Stimulated activated CD4-positive, alpha-beta T cell treated with anti-CD3 and anti-CD28 coated beads, Interleukin-4, amount 100 ng/mL, for 24 hours (primary cell): ENCODE measurements at regions not wholly inside any gene's neighbourhood (a gene's known extent, or its start where the extent isn't known, plus 50 kb on each side); places are given as distances from the start of the nearest gene placed in this dataset.
"Not testable (repeated sequence)": the region's sequence is repeated elsewhere in the genome, so short reads cannot be mapped to it uniquely, and the experiment has no call there.

Experiments used
- DNase-seq: peaks from one replicate; pipeline ENCODE4 v3.0.0-alpha.2; 2020

DNA sequence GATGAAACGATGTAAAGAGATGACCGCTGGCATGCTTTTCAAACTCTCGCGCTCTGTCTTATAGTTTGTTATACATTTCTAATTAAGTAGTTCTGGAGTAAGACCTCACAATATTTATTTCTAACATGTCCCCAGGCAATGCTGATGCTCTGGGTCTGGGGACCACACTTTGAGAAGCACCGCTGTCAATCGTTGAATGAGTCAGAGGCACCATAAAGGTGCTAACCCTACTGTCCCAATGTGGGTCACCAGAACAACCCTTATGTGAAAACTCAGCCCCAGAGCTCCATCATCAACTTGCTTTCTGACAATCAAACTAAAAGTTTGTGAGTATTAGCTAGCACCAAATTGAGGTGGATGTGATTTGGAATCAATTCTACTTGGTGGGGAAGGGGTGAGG is 284.1 kb upstream of the PRKCQ start:
- DNase-seq: no peak

DNA sequence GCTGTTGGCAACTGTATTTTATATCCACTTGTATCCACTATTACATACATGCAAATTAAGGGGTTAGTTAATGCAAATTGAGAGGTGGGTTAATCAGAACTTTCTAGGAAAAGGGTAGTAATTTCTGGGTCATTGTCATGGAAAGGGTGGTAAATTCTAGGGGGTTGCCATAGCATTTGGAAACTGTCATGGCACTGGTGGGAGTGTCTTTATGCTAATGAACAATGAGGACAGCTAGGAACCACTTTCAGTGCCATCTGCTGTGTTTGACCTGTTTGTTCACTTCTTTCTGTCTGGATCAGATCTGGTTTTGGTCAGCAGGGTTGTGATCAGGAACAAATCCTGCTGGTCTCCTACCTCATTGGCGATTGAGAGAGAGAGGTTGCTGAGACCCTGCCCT is 283.3 kb upstream of the PRKCQ start:
- DNase-seq: no peak

- DNase-seq: no peak
These were observed 270.4 kb upstream of the PRKCQ start for GRCh38 chr10:6850452-6850851.

DNA sequence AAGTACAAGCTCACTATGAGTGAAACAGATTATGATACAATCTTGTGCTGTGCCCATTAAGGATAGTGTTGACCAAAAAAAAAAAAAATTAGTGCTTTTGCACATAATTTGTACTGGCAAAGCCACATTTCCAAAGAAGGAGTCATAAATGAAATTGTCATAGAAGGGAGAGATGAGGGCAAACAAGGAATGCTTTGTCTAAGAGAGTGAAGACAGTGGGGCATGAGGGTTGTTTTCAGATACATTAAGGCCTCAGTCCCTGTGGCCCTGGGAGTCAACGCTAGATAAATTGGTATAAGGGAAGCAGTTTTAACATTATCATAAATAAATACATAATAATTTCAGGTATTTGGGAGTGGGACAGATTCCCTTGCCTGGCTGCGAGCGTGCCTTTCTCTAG is 267.5 kb upstream of the PRKCQ start:
- no peak for DNase-seq

DNA sequence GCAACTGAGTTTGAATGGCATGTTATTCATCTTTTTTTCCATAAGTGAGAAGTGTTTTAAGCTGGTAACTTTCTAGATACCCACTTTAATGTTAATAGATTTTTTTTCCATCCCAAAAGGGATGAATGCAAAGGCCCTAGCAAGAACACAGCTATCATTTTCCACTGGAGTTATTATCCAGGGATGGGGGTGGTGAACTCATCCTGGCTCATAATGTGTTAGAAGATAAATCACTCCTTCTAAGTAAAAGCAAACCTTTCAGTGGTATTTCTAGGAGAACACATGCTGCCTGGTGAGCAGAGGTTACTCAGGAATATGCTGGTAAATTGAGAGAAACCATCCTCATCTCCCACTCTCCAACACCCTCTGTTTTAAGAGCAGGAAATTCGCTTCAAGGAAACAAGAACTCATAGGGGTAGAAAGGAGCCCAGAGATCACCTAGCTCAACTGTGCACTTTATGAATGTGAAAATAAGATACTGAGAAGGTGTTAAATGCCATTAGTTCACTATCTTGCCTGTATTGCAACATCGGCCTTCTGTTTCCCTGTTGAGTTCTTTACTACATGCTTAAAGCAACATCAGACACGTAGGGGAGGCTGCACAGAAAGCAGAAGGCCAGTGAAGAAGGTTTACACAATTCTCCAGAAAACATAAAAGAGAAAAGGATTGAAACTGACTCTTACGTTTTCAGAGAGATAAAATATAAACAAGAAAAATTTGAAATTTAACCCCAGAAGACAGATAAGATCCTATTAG is 264.0 kb upstream of the PRKCQ start:
- no peak for DNase-seq

DNA sequence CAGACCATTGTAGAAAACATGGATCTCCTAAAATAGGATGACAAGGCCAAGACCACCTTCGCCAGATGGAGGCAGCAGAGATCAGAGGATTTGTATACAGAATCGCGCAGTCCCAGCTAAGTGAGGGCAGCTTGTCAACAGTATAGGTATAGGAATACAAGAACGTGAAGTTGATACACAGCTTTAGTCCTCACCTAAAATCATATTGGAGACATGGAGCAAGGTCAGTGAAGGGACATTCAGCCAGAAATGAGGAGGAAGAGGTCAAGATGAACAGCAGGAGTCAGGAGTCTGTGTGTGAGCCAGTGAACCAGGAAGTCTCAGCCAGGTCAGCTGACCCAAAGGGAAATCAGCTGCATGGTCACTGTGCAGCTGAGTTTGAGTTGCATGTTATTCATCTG is 263.4 kb upstream of the PRKCQ start:
- no peak for DNase-seq

- DNase-seq: no peak
These were observed 262.6 kb upstream of the PRKCQ start for GRCh38 chr10:6842722-6843121.

DNA sequence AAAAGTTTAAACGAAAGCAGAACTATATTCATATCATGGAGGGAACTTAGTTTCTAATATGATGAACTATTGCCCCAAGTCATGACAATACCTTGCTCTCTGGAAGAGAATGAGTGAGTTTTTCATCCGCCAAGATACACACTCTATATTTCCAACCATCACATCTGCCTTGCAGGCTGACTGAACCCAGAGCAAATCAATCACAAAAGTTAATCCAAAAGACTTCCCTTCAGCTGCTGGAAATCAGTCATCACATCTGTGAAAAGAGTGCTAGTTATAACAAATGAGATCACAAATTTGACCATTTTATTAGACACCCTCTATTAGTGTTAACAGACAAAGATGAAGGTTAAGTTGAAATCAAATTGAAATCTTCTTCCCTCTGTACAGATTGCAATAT is 261.7 kb upstream of the PRKCQ start:
- DNase-seq: no peak

- no peak for DNase-seq
These were observed 260.7 kb upstream of the PRKCQ start for GRCh38 chr10:6840766-6841165.

DNA sequence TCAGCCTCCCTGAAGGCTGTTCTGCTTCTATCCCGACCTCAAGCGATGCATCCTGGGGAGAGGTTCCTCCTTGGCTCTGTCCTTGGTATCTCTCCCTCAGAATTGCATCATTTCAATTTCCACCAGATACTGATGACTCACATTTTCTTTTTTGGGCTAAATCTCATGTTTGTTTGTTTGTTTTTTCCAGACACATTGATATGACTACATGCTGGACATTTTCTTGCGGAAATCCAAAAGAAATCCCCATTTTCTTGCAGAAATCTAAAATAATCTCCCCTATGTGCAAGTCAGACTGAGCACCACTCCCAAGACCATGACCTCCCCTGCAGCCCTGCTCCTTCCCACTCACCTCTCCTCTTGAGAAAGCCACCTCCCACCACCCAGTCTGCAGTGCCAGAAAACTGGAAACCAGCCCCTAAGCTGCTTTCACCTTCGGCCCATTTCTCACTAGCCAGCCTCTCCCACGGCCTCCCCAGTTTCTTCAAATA is 260.2 kb upstream of the PRKCQ start:
- DNase-seq: no peak

- no peak for DNase-seq
These were observed 258.0 kb upstream of the PRKCQ start for GRCh38 chr10:6838118-6838517.

DNA sequence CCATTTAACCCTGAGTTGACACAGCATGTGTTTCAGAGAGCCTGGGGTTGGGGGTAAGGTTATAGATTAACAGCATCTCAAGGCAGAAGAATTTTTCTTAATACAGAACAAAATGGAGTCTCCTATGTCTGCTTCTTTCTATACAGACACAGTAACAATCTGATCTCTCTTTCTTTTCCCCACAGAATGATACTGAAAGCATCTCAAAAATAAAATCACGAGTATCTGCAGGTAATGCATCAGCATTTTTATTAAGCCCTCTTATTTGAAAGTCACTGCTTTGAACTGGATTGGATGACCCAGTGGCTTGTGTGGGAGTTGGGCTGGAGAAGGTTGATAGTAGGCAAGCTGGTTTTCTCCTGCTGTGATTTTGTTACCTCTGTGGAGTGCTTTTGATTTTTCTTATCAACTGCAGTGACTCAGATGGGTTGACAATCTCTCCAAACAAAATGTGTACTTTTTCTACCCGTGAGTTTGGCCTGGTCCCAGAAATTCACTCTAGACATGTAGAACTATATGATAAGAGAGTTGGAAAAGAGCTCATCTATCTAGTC is 253.5 kb upstream of the PRKCQ start:
- DNase-seq: no peak

GRCh38 chr10:6830981-6831380 is 250.9 kb upstream of the PRKCQ start:
- DNase-seq: not testable (repeated sequence)

DNA sequence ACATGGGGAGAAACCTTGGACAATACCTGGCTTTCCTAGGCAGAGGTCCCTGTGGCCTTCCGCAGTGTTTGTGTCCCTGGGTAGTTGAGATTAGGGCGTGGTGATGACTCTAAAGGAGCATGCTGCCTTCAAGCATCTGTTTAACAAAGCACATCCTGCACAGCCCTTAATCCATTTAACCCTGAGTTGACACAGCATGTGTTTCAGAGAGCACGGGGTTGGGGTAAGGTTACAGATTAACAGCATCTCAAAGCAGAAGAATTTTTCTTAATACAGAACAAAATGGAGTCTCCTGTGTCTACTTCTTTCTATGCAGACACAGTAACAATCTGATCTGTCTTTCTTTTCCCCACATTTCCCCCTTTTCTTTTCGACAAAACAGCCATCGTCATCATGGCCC is 244.7 kb upstream of the PRKCQ start:
- not testable (repeated sequence) for DNase-seq

DNA sequence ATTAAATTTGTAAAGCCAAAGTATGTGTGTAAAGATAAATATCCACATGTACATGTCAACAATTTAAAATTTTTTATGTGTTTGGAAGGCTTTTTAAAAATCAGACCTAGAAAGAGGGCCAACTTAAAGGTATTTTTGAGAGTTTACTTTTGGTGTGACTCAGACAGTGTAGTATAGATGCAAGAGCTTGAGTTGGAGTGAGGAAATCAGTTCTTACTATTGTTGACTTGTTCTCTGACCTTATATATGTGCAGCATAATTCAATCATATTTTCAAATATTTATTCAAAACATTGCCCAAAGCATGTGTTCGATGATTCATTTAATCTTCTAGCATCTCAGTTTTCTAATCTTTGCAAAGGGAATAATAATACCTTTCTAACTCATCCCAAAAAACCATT is 243.7 kb upstream of the PRKCQ start:
- no peak for DNase-seq

DNA sequence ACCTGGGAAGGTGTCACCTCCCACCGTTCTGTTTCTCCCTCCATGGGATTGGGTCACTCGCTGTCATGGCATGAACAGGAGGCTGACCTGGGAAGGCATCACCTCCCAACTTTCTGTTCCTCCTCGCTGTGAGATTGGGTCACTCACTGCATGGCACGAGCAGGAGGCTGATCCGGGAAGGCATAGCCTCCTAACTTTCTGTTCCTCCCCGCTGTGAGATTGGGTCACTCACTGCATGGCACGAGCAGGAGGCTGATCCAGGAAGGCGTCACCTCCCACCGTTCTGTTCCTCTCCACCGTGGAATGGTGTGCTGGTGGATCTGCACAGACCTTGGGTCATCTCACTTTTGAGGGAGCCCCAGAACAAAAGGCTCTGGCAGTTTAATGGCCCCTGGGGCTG is 239.2 kb upstream of the PRKCQ start:
- no peak for DNase-seq

DNA sequence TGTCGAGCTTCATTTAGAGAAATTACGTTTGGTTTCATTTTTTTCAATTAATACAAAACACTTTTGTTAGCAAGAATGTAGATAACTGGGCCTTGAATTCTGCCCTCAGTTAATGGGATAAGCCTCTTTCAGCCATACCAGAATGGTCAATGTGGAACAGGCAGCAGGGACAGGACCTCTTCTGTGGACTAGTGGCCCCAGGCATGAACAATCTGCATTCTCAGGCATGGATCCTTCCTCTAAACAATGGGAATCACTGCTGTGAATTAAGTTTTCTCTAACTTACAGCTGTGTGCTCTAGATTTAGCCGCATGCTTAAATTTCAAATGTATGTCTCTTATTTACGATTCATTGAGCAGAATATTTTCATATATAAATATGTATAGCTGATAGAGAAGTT is 237.7 kb upstream of the PRKCQ start:
- DNase-seq: no peak

DNA sequence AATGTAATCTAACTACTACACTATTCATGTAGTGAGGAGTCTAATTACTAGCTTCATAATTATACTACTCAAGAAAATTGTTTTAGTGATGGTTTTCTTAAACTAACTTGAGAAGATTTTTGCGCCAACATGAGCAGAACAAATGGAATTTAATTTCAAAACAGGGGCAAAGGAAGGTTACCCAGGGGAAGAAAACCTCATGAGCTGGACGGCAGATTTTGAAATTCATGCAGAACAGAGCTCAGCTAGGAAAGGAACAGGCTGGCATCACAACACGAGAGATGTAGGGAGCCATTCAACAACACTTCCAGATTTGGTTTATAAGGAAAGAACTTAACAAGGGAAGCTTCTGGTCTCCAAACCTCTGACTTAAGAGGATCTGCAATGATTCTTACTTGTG is 235.3 kb upstream of the PRKCQ start:
- DNase-seq: no peak

DNA sequence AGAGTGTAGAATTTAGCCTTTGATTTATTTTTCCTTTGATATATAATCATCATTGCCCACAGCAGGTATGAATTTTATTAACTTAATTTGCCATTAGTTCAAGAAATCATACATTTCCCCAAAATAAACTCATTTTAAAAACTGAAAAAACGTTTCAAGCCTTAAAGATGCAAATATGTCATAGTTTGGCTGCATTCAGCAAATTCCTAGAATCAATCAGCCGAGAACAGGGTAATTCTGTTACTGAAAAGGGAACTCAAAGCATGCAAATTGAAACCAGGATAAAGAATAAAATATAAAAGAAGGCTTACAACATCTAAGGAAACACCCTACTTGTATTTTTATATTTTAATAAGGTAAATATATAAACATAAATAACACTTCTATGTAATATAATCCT is 233.8 kb upstream of the PRKCQ start:
- DNase-seq: no peak

DNA sequence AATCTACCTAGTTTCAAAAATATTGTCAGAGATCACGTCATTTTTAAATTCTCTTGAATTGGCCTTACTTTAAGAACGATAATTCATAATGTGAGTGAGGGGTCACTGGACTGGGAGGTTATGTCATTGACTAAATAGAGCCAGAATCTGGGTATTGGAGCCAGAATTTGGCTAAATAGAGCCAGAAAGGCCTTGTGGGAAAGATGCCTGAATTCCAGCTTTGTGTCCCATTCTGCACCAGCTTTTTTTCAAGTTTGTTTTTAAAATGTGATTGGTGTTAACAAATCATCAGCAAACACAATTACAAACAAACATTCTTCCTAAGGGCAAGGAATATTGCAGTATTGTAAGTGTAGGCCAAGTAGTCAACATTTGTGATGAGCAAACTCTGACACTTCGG is 233.2 kb upstream of the PRKCQ start:
- DNase-seq: no peak

DNA sequence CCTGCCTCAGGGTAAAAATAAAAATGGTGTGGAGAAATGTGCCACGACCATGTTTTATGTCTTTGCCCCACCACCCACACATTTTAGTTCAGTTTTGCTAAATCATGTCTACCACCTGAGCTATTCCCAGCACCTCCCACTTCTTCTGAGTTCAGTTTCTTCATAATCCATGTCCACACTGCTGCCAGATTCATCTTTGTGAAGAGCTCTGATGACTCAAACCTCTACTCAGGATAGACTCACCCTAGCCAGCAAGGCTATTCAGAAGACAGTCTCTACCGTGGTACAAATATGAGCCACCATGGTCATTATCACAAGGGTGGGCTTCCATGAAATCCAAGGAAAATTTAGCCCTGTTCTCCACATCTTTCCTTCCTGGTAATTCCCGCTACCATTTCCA is 231.1 kb upstream of the PRKCQ start:
- no peak for DNase-seq

DNA sequence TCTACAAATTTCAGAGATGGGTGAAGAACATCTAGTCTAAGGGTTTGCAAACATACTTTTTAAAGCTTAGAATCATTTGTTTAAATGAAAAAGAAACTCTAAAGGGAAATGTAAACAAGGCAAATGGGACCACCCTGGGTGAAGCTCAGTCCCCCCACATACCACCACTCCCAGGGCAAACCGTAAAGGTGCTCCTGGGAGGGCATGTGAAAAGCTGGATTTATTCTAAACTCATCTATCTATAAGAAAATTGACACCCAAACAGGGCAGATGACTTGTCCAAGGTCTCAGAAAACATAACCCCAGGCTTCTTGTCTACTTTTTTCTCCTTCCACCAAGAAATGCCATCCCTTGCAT is 223.3 kb upstream of the PRKCQ start:
- no peak for DNase-seq

- no peak for DNase-seq
These were observed 222.8 kb upstream of the PRKCQ start for GRCh38 chr10:6802759-6803426.

DNA sequence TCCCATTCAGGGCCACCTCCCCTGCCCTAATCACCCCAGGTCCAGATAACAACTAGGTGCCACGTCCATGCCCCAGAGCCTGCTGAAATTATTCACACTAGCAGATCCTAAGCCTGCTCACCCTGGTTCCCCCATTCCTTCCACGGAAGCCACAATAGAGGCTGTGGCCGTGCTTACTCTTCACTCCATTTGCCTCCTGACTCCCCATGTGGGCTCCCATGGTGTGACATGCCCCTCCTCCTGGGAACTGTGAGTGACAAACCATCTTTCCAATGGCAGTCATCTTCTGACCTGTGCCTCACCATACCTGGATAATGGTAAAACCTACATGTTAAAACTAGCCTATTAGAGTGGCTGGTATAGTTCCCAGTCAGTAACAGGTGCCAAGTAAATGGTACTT is 216.2 kb upstream of the PRKCQ start:
- DNase-seq: no peak

GRCh38 chr10:6795541-6795940 is 215.5 kb upstream of the PRKCQ start:
- no peak for DNase-seq
